Neural progenitor cell (in vitro differentiated cells): ENCODE measurements at regions not wholly inside any gene's neighbourhood (a gene's known extent, or its start where the extent isn't known, plus 50 kb on each side); places are given as distances from the start of the nearest gene placed in this dataset.
A peak's percentile ranks its signal among the peaks of the same experiment; 100 is the strongest.

ENCODE experiments used
- DNase-seq: peaks from one replicate; pipeline ENCODE4 v3.0.0-alpha.2; 2016; ENCODE audit warnings: low spot score
- H2AFZ ChIP-seq: fragments of 200-600 bp; sonication (generic); replicated peaks from 2 replicates; pipeline ENCODE4 v1.6.1; 2016; ENCODE audit warnings: antibody characterized with exemption
- H3F3A ChIP-seq: fragments of 200-600 bp; sonication (generic); 2 replicates; pipeline ENCODE4 v1.6.1; 2016; ENCODE audit warnings: antibody characterized with exemption, low read depth
- H3K27ac ChIP-seq: fragments of 200-600 bp; sonication (generic); 2 replicates; pipeline ENCODE4 v1.5.1; 2016; ENCODE audit warnings: mild to moderate bottlenecking
- H3K27me3 ChIP-seq: fragments of 200-600 bp; sonication (generic); 2 replicates; pipeline ENCODE4 v1.6.1; 2016; ENCODE audit warnings: mild to moderate bottlenecking, moderate library complexity
- H3K36me3 ChIP-seq: fragments of 200-600 bp; sonication (generic); 2 replicates; pipeline ENCODE4 v1.5.1; 2016
- H3K4me1 ChIP-seq: fragments of 200-600 bp; sonication (generic); 2 replicates; pipeline ENCODE4 v1.6.1; 2016; ENCODE audit warnings: mixed run types
- H3K4me2 ChIP-seq: fragments of 200-600 bp; sonication (generic); 2 replicates; pipeline ENCODE4 v1.6.1; 2016
- H3K4me3 ChIP-seq: fragments of 200-600 bp; sonication (generic); 2 replicates; pipeline ENCODE4 v1.5.1; 2016
- H3K79me2 ChIP-seq: fragments of 200-600 bp; sonication (generic); 2 replicates; pipeline ENCODE4 v1.6.1; 2016; ENCODE audit warnings: low read depth
- H3K9ac ChIP-seq: fragments of 200-600 bp; sonication (generic); 2 replicates; pipeline ENCODE4 v1.6.1; 2016
- H3K9me3 ChIP-seq: fragments of 200-600 bp; sonication (generic); 2 replicates; pipeline ENCODE4 v1.5.1; 2016; ENCODE audit warnings: low read depth
- H4K20me1 ChIP-seq: fragments of 200-600 bp; sonication (generic); 2 replicates; pipeline ENCODE4 v1.6.1; 2016; ENCODE audit warnings: low read depth
- H3K27ac Mint-ChIP-seq: 3 replicates; pipeline ENCODE4 v1.8.0; 2021; ENCODE audit warnings: mixed read lengths
- H3K27me3 Mint-ChIP-seq: 2 replicates; pipeline ENCODE4 v1.8.0; 2022; ENCODE audit warnings: low read depth, mild to moderate bottlenecking, inconsistent platforms, moderate library complexity, mixed read lengths; ENCODE audit not compliant: insufficient read depth
- H3K36me3 Mint-ChIP-seq: 3 replicates; pipeline ENCODE4 v1.8.0; 2021; ENCODE audit warnings: mixed read lengths
- H3K4me1 Mint-ChIP-seq: 3 replicates; pipeline ENCODE4 v1.8.0; 2021; ENCODE audit warnings: mixed read lengths
- H3K4me3 Mint-ChIP-seq: 3 replicates; pipeline ENCODE4 v1.8.0; 2021; ENCODE audit warnings: mild to moderate bottlenecking, moderate library complexity, mixed read lengths
- H3K9me3 Mint-ChIP-seq: 3 replicates; pipeline ENCODE4 v1.8.0; 2020; ENCODE audit warnings: mixed read lengths
- CTCF ChIP-seq: fragments of 200-600 bp; sonication (generic); IDR thresholded peaks from 2 replicates; pipeline ENCODE4 v1.5.1; 2017; ENCODE audit warnings: antibody characterized with exemption, mild to moderate bottlenecking
- EZH2 ChIP-seq: fragments of 200-600 bp; sonication (generic); IDR thresholded peaks from 2 replicates; pipeline ENCODE4 v1.6.1; 2017; ENCODE audit warnings: antibody characterized with exemption, mild to moderate bottlenecking, moderate library complexity
- EZH2phosphoT487 ChIP-seq: fragments of 200-600 bp; sonication (generic); IDR thresholded peaks from 2 replicates; pipeline ENCODE4 v1.6.1; 2017; ENCODE audit warnings: antibody characterized with exemption

- H3K27ac Mint-ChIP-seq, result no peak overlapping the region
- H3K27me3 Mint-ChIP-seq, result peaks cover 2% of the 10 kb centered on the region
- no peaks in the 10 kb centered on the region for H3K4me1 Mint-ChIP-seq
- H3F3A ChIP-seq, result no peaks in the 10 kb centered on the region
- H3K4me2 ChIP-seq, result no peak overlapping the region
- H3K9ac ChIP-seq, result no peak overlapping the region
- no peaks in the 10 kb centered on the region for H3K36me3 Mint-ChIP-seq
- no peak for TF ChIP-seq EZH2phosphoT487
- no peaks in the 10 kb centered on the region for H3K4me1 ChIP-seq
- no peaks in the 10 kb centered on the region for H4K20me1 ChIP-seq
- no peak for DNase-seq
- no peaks in the 10 kb centered on the region for H3K79me2 ChIP-seq
- H3K9me3 ChIP-seq, result no peaks in the 10 kb centered on the region
- H3K9me3 Mint-ChIP-seq, result no peaks in the 10 kb centered on the region
- no peaks in the 10 kb centered on the region for H3K36me3 ChIP-seq
- H3K4me3 ChIP-seq, result no peak overlapping the region
- no peak overlapping the region for H2AFZ ChIP-seq
- no peak overlapping the region for H3K4me3 Mint-ChIP-seq
- H3K27ac ChIP-seq, result no peak overlapping the region
- no peaks in the 10 kb centered on the region for H3K27me3 ChIP-seq
These were observed 1001.7 kb downstream of the HACE1 start for GRCh38 chr6:103858003-103858402.

- Mint-ChIP-seq H3K4me1 (no peaks in the 10 kb centered on the region), H3K9me3 (no peaks in the 10 kb centered on the region), H3K27me3 (peaks cover 2% of the 10 kb centered on the region), H3K36me3 (no peaks in the 10 kb centered on the region), H3K27ac (no peak overlapping the region), H3K4me3 (no peak overlapping the region)
- no peaks in the 10 kb centered on the region for H3F3A ChIP-seq
- no peaks in the 10 kb centered on the region for H3K27me3 ChIP-seq
- no peaks in the 10 kb centered on the region for H4K20me1 ChIP-seq
- H3K9me3 ChIP-seq, result no peaks in the 10 kb centered on the region
- no peak overlapping the region for H3K4me2 ChIP-seq
- no peak overlapping the region for H3K27ac ChIP-seq
- no peak overlapping the region for H3K4me3 ChIP-seq
- no peaks in the 10 kb centered on the region for H3K79me2 ChIP-seq
- H2AFZ ChIP-seq, result no peak overlapping the region
- no peaks in the 10 kb centered on the region for H3K4me1 ChIP-seq
- no peak overlapping the region for H3K9ac ChIP-seq
- H3K36me3 ChIP-seq, result no peaks in the 10 kb centered on the region
- DNase-seq, result no peak
- no peak for TF ChIP-seq EZH2
- TF ChIP-seq CTCF, result no peak
- no peak for TF ChIP-seq EZH2phosphoT487
These were observed 1004.0 kb downstream of the HACE1 start for GRCh38 chr6:103855750-103856149.

- no peak overlapping the region for H3K27ac Mint-ChIP-seq
- no peak overlapping the region for H2AFZ ChIP-seq
These were observed 1005.7 kb downstream of the HACE1 start for GRCh38 chr6:103854059-103854458.

GRCh38 chr6:103838457-103838856, 1021.3 kb downstream of the HACE1 start:
- H3K27me3 Mint-ChIP-seq, result peaks cover 3% of the 10 kb centered on the region
- H3K36me3 Mint-ChIP-seq, result no peaks in the 10 kb centered on the region
- H3K4me3 Mint-ChIP-seq, result no peak overlapping the region
- no peak overlapping the region for H3K27ac Mint-ChIP-seq
- Histone ChIP-seq H3K27me3 (no peaks in the 10 kb centered on the region), H3K9ac (no peak overlapping the region), H3K4me2 (no peak overlapping the region), H3F3A (no peaks in the 10 kb centered on the region), H3K9me3 (no peaks in the 10 kb centered on the region), H3K4me1 (no peaks in the 10 kb centered on the region), H3K79me2 (no peaks in the 10 kb centered on the region), H3K36me3 (no peaks in the 10 kb centered on the region), H4K20me1 (no peaks in the 10 kb centered on the region), H3K27ac (no peak overlapping the region), H3K4me3 (no peak overlapping the region), H2AFZ (no peak overlapping the region)
- no peak for TF ChIP-seq EZH2phosphoT487
- no peak for TF ChIP-seq CTCF
- no peak for TF ChIP-seq EZH2
- DNase-seq, result no peak
- H3K4me1 Mint-ChIP-seq, result no peaks in the 10 kb centered on the region
- peaks cover 3% of the 10 kb centered on the region for H3K9me3 Mint-ChIP-seq

More at GRCh38 chr6:103854059-103854458, 1005.7 kb downstream of the HACE1 start:
- Mint-ChIP-seq H3K36me3 (no peaks in the 10 kb centered on the region), H3K4me3 (no peak overlapping the region), H3K27me3 (peaks cover 2% of the 10 kb centered on the region), H3K4me1 (no peaks in the 10 kb centered on the region), H3K9me3 (no peaks in the 10 kb centered on the region)
- Histone ChIP-seq H3K4me1 (no peaks in the 10 kb centered on the region), H3F3A (no peaks in the 10 kb centered on the region), H3K4me3 (no peak overlapping the region), H3K9me3 (no peaks in the 10 kb centered on the region), H4K20me1 (no peaks in the 10 kb centered on the region), H3K79me2 (no peaks in the 10 kb centered on the region), H3K27me3 (no peaks in the 10 kb centered on the region), H3K9ac (no peak overlapping the region), H3K4me2 (no peak overlapping the region), H3K36me3 (no peaks in the 10 kb centered on the region), H3K27ac (no peak overlapping the region)
- TF ChIP-seq EZH2phosphoT487 (no peak), CTCF (peak; percentile 13)
- DNase-seq, result peak; percentile 10
